ENCODE measurements at regions not wholly inside any gene's neighbourhood (a gene's known extent, or its start where the extent isn't known, plus 50 kb on each side); places are given as distances from the start of the nearest gene placed in this dataset.

GRCh38 chr3:144511346-144511745 is 539.7 kb downstream of the DIPK2A start:
- H3K4me1 ChIP-seq (ENCODE audit: control insufficient read depth, insufficient read depth, low read length), result no peaks in the 10 kb centered on the region
- no peak overlapping the region for H3K27ac ChIP-seq (ENCODE audit: low read depth, low read length)
- Mint-ChIP-seq H3K4me1 (peaks cover 9% of the 10 kb centered on the region), H3K27ac (no peak overlapping the region), H3K27me3 (ENCODE audit: insufficient read depth) (no peaks in the 10 kb centered on the region), H3K9me3 (no peaks in the 10 kb centered on the region), H3K36me3 (ENCODE audit: low read depth) (no peaks in the 10 kb centered on the region), H3K4me3 (no peak overlapping the region)
- no peak for DNase-seq
- H3K9ac ChIP-seq (ENCODE audit: extremely low read depth, low read length, poor library complexity, severe bottlenecking), result no peak overlapping the region
- no peak for TF ChIP-seq CTCF (conservative IDR thresholded peaks at IDR 0.05)
- H3K27me3 ChIP-seq (ENCODE audit: control insufficient read depth, insufficient read depth, low read length, poor library complexity, severe bottlenecking), result no peaks in the 10 kb centered on the region
- no peaks in the 10 kb centered on the region for H3K36me3 ChIP-seq (ENCODE audit: control insufficient read depth, insufficient read depth, low read length)
- no peak overlapping the region for H3K4me3 ChIP-seq (ENCODE audit: low read length)
- 0 to 57% methylated on average over 1 to 3 of the region's 3 CpGs for WGBS, 2 experiments (ENCODE audit: insufficient coverage in 1 of 2, insufficient read length in 1 of 2)
- H3K9me3 ChIP-seq (ENCODE audit: control insufficient read depth, low read length), result no peaks in the 10 kb centered on the region

- no peak overlapping the region for H3K27ac ChIP-seq (ENCODE audit: low read depth, low read length)
- Mint-ChIP-seq H3K4me3 (no peak overlapping the region), H3K36me3 (ENCODE audit: low read depth) (no peaks in the 10 kb centered on the region), H3K27ac (no peak overlapping the region), H3K9me3 (no peaks in the 10 kb centered on the region), H3K4me1 (peaks cover 7% of the 10 kb centered on the region), H3K27me3 (ENCODE audit: insufficient read depth) (no peaks in the 10 kb centered on the region)
- no peak for DNase-seq
- no peak overlapping the region for H3K9ac ChIP-seq (ENCODE audit: extremely low read depth, low read length, poor library complexity, severe bottlenecking)
- H3K27me3 ChIP-seq (ENCODE audit: control insufficient read depth, insufficient read depth, low read length, poor library complexity, severe bottlenecking), result no peaks in the 10 kb centered on the region
- H3K4me1 ChIP-seq (ENCODE audit: control insufficient read depth, insufficient read depth, low read length), result no peaks in the 10 kb centered on the region
- no peak for TF ChIP-seq CTCF (conservative IDR thresholded peaks at IDR 0.05)
- H3K4me3 ChIP-seq (ENCODE audit: low read length), result no peak overlapping the region
- no peaks in the 10 kb centered on the region for H3K36me3 ChIP-seq (ENCODE audit: control insufficient read depth, insufficient read depth, low read length)
- H3K9me3 ChIP-seq (ENCODE audit: control insufficient read depth, low read length), result no peaks in the 10 kb centered on the region
Measured at GRCh38 chr3:144516026-144516425, 544.4 kb downstream of the DIPK2A start.

GRCh38 chr3:144516589-144516988 is 545.0 kb downstream of the DIPK2A start:
- Histone ChIP-seq H3K9ac (ENCODE audit: extremely low read depth, low read length, poor library complexity, severe bottlenecking) (no peak overlapping the region), H3K4me1 (ENCODE audit: control insufficient read depth, insufficient read depth, low read length) (no peaks in the 10 kb centered on the region), H3K4me3 (ENCODE audit: low read length) (no peak overlapping the region), H3K36me3 (ENCODE audit: control insufficient read depth, insufficient read depth, low read length) (no peaks in the 10 kb centered on the region), H3K9me3 (ENCODE audit: control insufficient read depth, low read length) (no peaks in the 10 kb centered on the region), H3K27ac (ENCODE audit: low read depth, low read length) (no peak overlapping the region), H3K27me3 (ENCODE audit: control insufficient read depth, insufficient read depth, low read length, poor library complexity, severe bottlenecking) (no peaks in the 10 kb centered on the region)
- 73 to 89% methylated on average over 1 of the region's 1 CpG for WGBS, 2 experiments (ENCODE audit: insufficient coverage in 1 of 2, insufficient read length in 1 of 2)
- H3K4me1 Mint-ChIP-seq, result peaks cover 7% of the 10 kb centered on the region
- TF ChIP-seq CTCF (conservative IDR thresholded peaks at IDR 0.05), result no peak
- no peaks in the 10 kb centered on the region for H3K9me3 Mint-ChIP-seq
- no peak overlapping the region for H3K4me3 Mint-ChIP-seq
- no peaks in the 10 kb centered on the region for H3K27me3 Mint-ChIP-seq (ENCODE audit: insufficient read depth)
- H3K27ac Mint-ChIP-seq, result no peak overlapping the region
- no peaks in the 10 kb centered on the region for H3K36me3 Mint-ChIP-seq (ENCODE audit: low read depth)
- no peak for DNase-seq
